HPDE6-E6E7 (cell line): ENCODE measurements at regions not wholly inside any gene's neighbourhood (a gene's known extent, or its start where the extent isn't known, plus 50 kb on each side); places are given as distances from the start of the nearest gene placed in this dataset.

Source experiments
- DNase-seq: peaks from one replicate; pipeline ENCODE4 v3.0.0; 2011; ENCODE audit warnings: missing footprints; ENCODE audit errors: extremely low spot score

GRCh38 chr5:8050616-8051175 lies 181.7 kb downstream of the MTRR start:
- DNase-seq: no peak

GRCh38 chr5:8053270-8053669 lies 184.3 kb downstream of the MTRR start:
- no peak for DNase-seq

- DNase-seq: no peak
Observed at GRCh38 chr5:8057769-8058168, 188.8 kb downstream of the MTRR start.

GRCh38 chr5:8058616-8059190 lies 189.8 kb downstream of the MTRR start:
- no peak for DNase-seq

- DNase-seq: no peak
Observed at GRCh38 chr5:8059337-8059736, 190.4 kb downstream of the MTRR start.

- no peak for DNase-seq
Observed at GRCh38 chr5:8060235-8060952, 191.4 kb downstream of the MTRR start.

- DNase-seq: no peak
Observed at GRCh38 chr5:8060953-8061429, 192.0 kb downstream of the MTRR start.

- no peak for DNase-seq
Observed at GRCh38 chr5:8062521-8062920, 193.6 kb downstream of the MTRR start.

- no peak for DNase-seq
Observed at GRCh38 chr5:8068078-8068477, 199.1 kb downstream of the MTRR start.

GRCh38 chr5:8070138-8070537 lies 201.2 kb downstream of the MTRR start:
- no peak for DNase-seq

GRCh38 chr5:8079056-8079455 lies 210.1 kb downstream of the MTRR start:
- no peak for DNase-seq

GRCh38 chr5:8081179-8081578 lies 212.2 kb downstream of the MTRR start:
- no peak for DNase-seq

GRCh38 chr5:8093669-8094068 lies 224.7 kb downstream of the MTRR start:
- DNase-seq: no peak

- DNase-seq: no peak
Observed at GRCh38 chr5:8094304-8094703, 225.4 kb downstream of the MTRR start.

GRCh38 chr5:8097146-8097545 lies 228.2 kb downstream of the MTRR start:
- DNase-seq: no peak

GRCh38 chr5:8098081-8098480 lies 229.1 kb downstream of the MTRR start:
- DNase-seq: no peak

- DNase-seq: no peak
Observed at GRCh38 chr5:8102714-8103113, 233.8 kb downstream of the MTRR start.

- DNase-seq: no peak
Observed at GRCh38 chr5:8114597-8115266, 245.8 kb downstream of the MTRR start.

- DNase-seq: no peak
Observed at GRCh38 chr5:8123559-8123958, 254.6 kb downstream of the MTRR start.

- DNase-seq: no peak
Observed at GRCh38 chr5:8134609-8135008, 265.7 kb downstream of the MTRR start.

GRCh38 chr5:8135742-8136141 lies 266.8 kb downstream of the MTRR start:
- no peak for DNase-seq

GRCh38 chr5:8136271-8136670 lies 267.3 kb downstream of the MTRR start:
- no peak for DNase-seq
